Lung (tissue), 11 donors: ENCODE measurements at regions not wholly inside any gene's neighbourhood (a gene's known extent, or its start where the extent isn't known, plus 50 kb on each side); places are given as distances from the start of the nearest gene placed in this dataset.

Experiments used
- ATAC-seq: fragments of 200-7000 bp; cut with Tn5 transposase; one replicate; pipeline ENCODE4 v1.9.1; 2020; ENCODE audit warnings: moderate number of reproducible peaks; ENCODE audit not compliant: insufficient read depth, low FRiP score
- DNase-seq, 3 donors: peaks; one replicate each; pipeline ENCODE4 v3.0.0-alpha.2; 2013 to 2017
- H3K27ac ChIP-seq, 2 donors: one replicate each; pipeline ENCODE4 v1.5.1; 2013; ENCODE audit warnings: mild to moderate bottlenecking in 2 of 2, moderate library complexity in 2 of 2, control low read depth in 1 of 2, inconsistent platforms in 1 of 2, low read depth in 1 of 2, low read length in 1 of 2
- H3K27me3 ChIP-seq, 3 donors: one replicate each; pipeline ENCODE4 v1.5.1; 2013; ENCODE audit warnings: low read length in 2 of 3; ENCODE audit not compliant: control insufficient read depth in 3 of 3, insufficient read depth in 3 of 3
- H3K36me3 ChIP-seq, 4 donors: one replicate each; pipeline ENCODE4 v1.5.1; 2013; ENCODE audit warnings: low read length in 4 of 4, mild to moderate bottlenecking in 1 of 4, moderate library complexity in 1 of 4; ENCODE audit not compliant: control insufficient read depth in 4 of 4, insufficient read depth in 4 of 4
- H3K4me1 ChIP-seq, 5 donors: one replicate each; pipeline ENCODE4 v1.5.1; 2013; ENCODE audit warnings: low read length in 5 of 5, mild to moderate bottlenecking in 2 of 5, moderate library complexity in 1 of 5; ENCODE audit not compliant: control insufficient read depth in 5 of 5, insufficient read depth in 5 of 5
- H3K4me3 ChIP-seq: one replicate; pipeline ENCODE4 v1.5.1; 2013; ENCODE audit warnings: mild to moderate bottlenecking, control low read depth, moderate library complexity
- H3K9ac ChIP-seq, 2 donors: one replicate each; pipeline ENCODE4 v1.5.1; 2013; ENCODE audit warnings: low read length in 2 of 2, control low read depth in 1 of 2; ENCODE audit not compliant: insufficient read depth in 1 of 2
- H3K9me3 ChIP-seq, 4 donors: one replicate each; pipeline ENCODE4 v1.5.1; 2013; ENCODE audit warnings: low read length in 3 of 4, mild to moderate bottlenecking in 1 of 4, moderate library complexity in 1 of 4; ENCODE audit not compliant: control insufficient read depth in 4 of 4, insufficient read depth in 3 of 4
- CTCF ChIP-seq: IDR thresholded peaks from 2 replicates; pipeline ENCODE4 v1.5.1; 2012; ENCODE audit warnings: mild to moderate bottlenecking; ENCODE audit errors: control extremely low read depth, extremely low read depth
- WGBS, 2 donors: extraction: QIAGEN DNeasy Blood & Tissue Kit; methylation state at CpG; one replicate each; pipeline ENCODE4 v1.1.7; 2013; 5-methylcytosine and 5-hydroxymethylcytosine counted together
- donor health status: control.
- donor health status: control.
- donor health status: Bipolar disorder and iron deficiency.
- donor health status: healthy.
- donor health status: DM: yes; HTN: yes; CAD: no.

- no peaks in the 10 kb centered on the region for H3K27me3 ChIP-seq
- ATAC-seq (no peak), DNase-seq (no peak)
- H3K4me3 ChIP-seq = no peak overlapping the region
- no peak overlapping the region for H3K9ac ChIP-seq
- no peaks in the 10 kb centered on the region for H3K4me1 ChIP-seq
- H3K36me3 ChIP-seq = no peaks in the 10 kb centered on the region
- peaks cover 0 to 2% (median 0%) of the 10 kb centered on the region in 4 donors for H3K9me3 ChIP-seq
- H3K27ac ChIP-seq = no peak overlapping the region
- no peak for TF ChIP-seq CTCF
Measured at GRCh38 chr11:27841023-27841422, 140.8 kb upstream of the BDNF start.

GRCh38 chr11:27839226-27839913 lies 139.1 kb upstream of the BDNF start:
- H3K27me3 ChIP-seq = no peaks in the 10 kb centered on the region
- peaks cover 0 to 2% (median 0%) of the 10 kb centered on the region in 4 donors for H3K9me3 ChIP-seq
- H3K4me1 ChIP-seq = no peaks in the 10 kb centered on the region
- ATAC-seq (no peak), DNase-seq (peak in 2 of 3 donors; percentile 1 to 4)
- TF ChIP-seq CTCF = no peak
- H3K9ac ChIP-seq = no peak overlapping the region
- no peaks in the 10 kb centered on the region for H3K36me3 ChIP-seq
- no peak overlapping the region for H3K4me3 ChIP-seq
- H3K27ac ChIP-seq = no peak overlapping the region
- 45 to 52% methylated on average over 3 of the region's 3 CpGs for WGBS, 2 donors

- 44 to 46% methylated on average over 6 of the region's 6 CpGs for WGBS, 2 donors
- TF ChIP-seq CTCF = no peak
- H3K9me3 ChIP-seq = peaks cover 0 to 2% (median 0%) of the 10 kb centered on the region in 4 donors
- no peak overlapping the region for H3K4me3 ChIP-seq
- no peak overlapping the region for H3K27ac ChIP-seq
- H3K9ac ChIP-seq = no peak overlapping the region
- no peaks in the 10 kb centered on the region for H3K36me3 ChIP-seq
- ATAC-seq (no peak), DNase-seq (no peak)
- H3K4me1 ChIP-seq = no peaks in the 10 kb centered on the region
- no peaks in the 10 kb centered on the region for H3K27me3 ChIP-seq
Measured at GRCh38 chr11:27838674-27839073, 138.4 kb upstream of the BDNF start.
